ENCODE measurements at regions not wholly inside any gene's neighbourhood (a gene's known extent, or its start where the extent isn't known, plus 50 kb on each side); places are given as distances from the start of the nearest gene placed in this dataset.

GRCh38 chr13:23960566-23961156 is 63.4 kb upstream of the C1QTNF9B start:
- Histone ChIP-seq H3K4me1 (peaks cover 6% of the 10 kb centered on the region), H3K27ac (no peak overlapping the region), H3K9me3 (no peaks in the 10 kb centered on the region), H3K27me3 (no peaks in the 10 kb centered on the region), H3K4me3 (no peak overlapping the region), H3K36me3 (no peaks in the 10 kb centered on the region)
- intact Hi-C loops (cut with DNase I): no loop called here
- DNase-seq (ENCODE audit: extremely low spot score in 2 of 2): no peak
- TF ChIP-seq POLR2A (IDR thresholded peaks at IDR 0.05): no peak
- TF ChIP-seq, protein P1, sequence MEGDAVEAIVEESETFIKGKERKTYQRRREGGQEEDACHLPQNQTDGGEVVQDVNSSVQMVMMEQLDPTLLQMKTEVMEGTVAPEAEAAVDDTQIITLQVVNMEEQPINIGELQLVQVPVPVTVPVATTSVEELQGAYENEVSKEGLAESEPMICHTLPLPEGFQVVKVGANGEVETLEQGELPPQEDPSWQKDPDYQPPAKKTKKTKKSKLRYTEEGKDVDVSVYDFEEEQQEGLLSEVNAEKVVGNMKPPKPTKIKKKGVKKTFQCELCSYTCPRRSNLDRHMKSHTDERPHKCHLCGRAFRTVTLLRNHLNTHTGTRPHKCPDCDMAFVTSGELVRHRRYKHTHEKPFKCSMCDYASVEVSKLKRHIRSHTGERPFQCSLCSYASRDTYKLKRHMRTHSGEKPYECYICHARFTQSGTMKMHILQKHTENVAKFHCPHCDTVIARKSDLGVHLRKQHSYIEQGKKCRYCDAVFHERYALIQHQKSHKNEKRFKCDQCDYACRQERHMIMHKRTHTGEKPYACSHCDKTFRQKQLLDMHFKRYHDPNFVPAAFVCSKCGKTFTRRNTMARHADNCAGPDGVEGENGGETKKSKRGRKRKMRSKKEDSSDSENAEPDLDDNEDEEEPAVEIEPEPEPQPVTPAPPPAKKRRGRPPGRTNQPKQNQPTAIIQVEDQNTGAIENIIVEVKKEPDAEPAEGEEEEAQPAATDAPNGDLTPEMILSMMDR (IDR thresholded peaks at IDR 0.05): peak in 1 of 3 experiments; percentile 29

DNA sequence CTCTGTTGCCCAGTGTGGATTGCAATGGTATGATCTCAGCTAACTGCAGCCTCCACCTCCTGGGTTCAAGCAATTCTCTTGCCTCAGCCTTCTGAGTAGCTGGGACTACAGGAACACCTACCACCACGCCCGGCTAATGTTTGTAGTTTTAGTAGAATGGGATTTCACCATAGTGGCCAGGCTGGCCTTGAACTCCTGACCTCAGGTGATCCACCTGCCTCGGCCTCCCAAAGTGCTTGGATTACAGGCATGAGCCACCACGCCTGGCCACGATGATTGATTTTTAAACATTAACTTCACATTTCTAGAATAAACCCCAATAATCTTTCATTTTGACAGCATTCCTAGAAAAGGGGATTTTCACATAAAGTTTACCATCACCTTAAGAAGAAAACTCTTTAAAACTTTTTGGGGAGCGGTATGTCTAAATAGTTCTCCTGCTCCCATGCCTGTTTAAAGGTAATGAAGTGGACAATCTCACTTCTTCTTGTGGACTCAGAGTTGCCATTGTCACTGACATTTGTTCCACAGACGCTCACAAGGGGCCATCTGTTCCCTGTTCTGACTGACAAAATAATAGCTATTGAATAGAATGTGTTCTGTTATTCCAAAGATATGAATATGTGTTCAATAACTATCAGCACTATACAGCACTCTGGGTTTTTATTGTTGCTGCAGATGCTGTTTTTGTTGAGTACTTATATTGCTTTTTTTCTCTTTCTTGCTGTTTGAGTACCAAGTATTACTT is 66.1 kb upstream of the C1QTNF9B start:
- TF ChIP-seq POLR2AphosphoS5 (IDR thresholded peaks at IDR 0.05; ENCODE audit: insufficient read depth in 1 of 2, low read depth in 1 of 2): no peak
- no peak for TF ChIP-seq POLR2A (IDR thresholded peaks at IDR 0.05)
- TF ChIP-seq, protein P1 (IDR thresholded peaks at IDR 0.05): no peak
- H3K27ac ChIP-seq: no peak overlapping the region
- no peak overlapping the region for H3K4me3 ChIP-seq
- H3K4me1 ChIP-seq: peaks cover 24% of the 10 kb centered on the region
- no peaks in the 10 kb centered on the region for H3K27me3 ChIP-seq
- no peak for DNase-seq (ENCODE audit: extremely low spot score in 2 of 2)
- no peaks in the 10 kb centered on the region for H3K36me3 ChIP-seq
- intact Hi-C loops (cut with DNase I): no loop called here
- H3K9me3 ChIP-seq: no peaks in the 10 kb centered on the region

- H3K4me1 ChIP-seq: peaks cover 24% of the 10 kb centered on the region
- intact Hi-C loops (cut with DNase I): no loop called here
- H3K4me3 ChIP-seq: no peak overlapping the region
- no peak for DNase-seq (ENCODE audit: extremely low spot score in 2 of 2)
- no peaks in the 10 kb centered on the region for H3K27me3 ChIP-seq
- no peak overlapping the region for H3K27ac ChIP-seq
- no peaks in the 10 kb centered on the region for H3K36me3 ChIP-seq
- no peaks in the 10 kb centered on the region for H3K9me3 ChIP-seq
- TF ChIP-seq POLR2A (IDR thresholded peaks at IDR 0.05) (no peak), POLR2AphosphoS5 (IDR thresholded peaks at IDR 0.05; ENCODE audit: insufficient read depth in 1 of 2, low read depth in 1 of 2) (no peak)
- TF ChIP-seq, protein P1 (IDR thresholded peaks at IDR 0.05): no peak
Measured at GRCh38 chr13:23963947-23964346, 66.6 kb upstream of the C1QTNF9B start.

DNA sequence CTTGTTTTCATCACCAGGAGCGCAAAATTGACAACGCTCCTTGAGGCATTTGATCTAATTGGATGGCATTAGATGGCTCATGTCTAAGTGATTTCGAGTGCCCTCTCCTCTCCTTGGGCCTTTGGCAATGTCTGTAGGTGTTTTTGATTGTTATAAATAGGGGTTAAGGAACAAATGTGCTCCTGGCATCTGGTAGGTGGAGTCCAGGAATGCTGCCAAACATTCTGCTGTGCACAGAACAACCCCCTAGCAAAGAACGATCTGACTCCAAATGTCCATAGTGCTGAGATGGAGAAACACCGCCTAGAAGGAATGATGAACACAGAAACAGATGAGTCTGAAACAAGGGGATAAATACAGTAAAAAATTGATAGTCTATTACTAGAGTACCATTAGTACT is 68.0 kb upstream of the C1QTNF9B start:
- Histone ChIP-seq H3K9me3 (no peaks in the 10 kb centered on the region), H3K4me3 (no peak overlapping the region), H3K4me1 (peaks cover 24% of the 10 kb centered on the region), H3K36me3 (no peaks in the 10 kb centered on the region), H3K27me3 (no peaks in the 10 kb centered on the region), H3K27ac (no peak overlapping the region)
- intact Hi-C loops (cut with DNase I): no loop called here
- no peak for DNase-seq (ENCODE audit: extremely low spot score in 2 of 2)
- TF ChIP-seq POLR2A (IDR thresholded peaks at IDR 0.05): no peak
- no peak for TF ChIP-seq POLR2AphosphoS5 (IDR thresholded peaks at IDR 0.05; ENCODE audit: insufficient read depth in 1 of 2, low read depth in 1 of 2)
- TF ChIP-seq, protein P1 (IDR thresholded peaks at IDR 0.05): no peak

GRCh38 chr13:23966221-23966690 is 69.0 kb upstream of the C1QTNF9B start:
- intact Hi-C loops (cut with DNase I): no loop called here
- TF ChIP-seq POLR2A (IDR thresholded peaks at IDR 0.05) (no peak), POLR2AphosphoS5 (IDR thresholded peaks at IDR 0.05; ENCODE audit: insufficient read depth in 1 of 2, low read depth in 1 of 2) (no peak)
- TF ChIP-seq, protein P1 (IDR thresholded peaks at IDR 0.05): no peak
- H3K4me3 ChIP-seq: peak overlapping the region; percentile 30
- H3K27me3 ChIP-seq: no peaks in the 10 kb centered on the region
- peak overlapping the region; percentile 63 for H3K27ac ChIP-seq
- no peaks in the 10 kb centered on the region for H3K9me3 ChIP-seq
- DNase-seq (ENCODE audit: extremely low spot score in 2 of 2): no peak
- H3K36me3 ChIP-seq: no peaks in the 10 kb centered on the region
- H3K4me1 ChIP-seq: peaks cover 24% of the 10 kb centered on the region
